Endodermal cell (in vitro differentiated cells): ENCODE measurements at regions not wholly inside any gene's neighbourhood (a gene's known extent, or its start where the extent isn't known, plus 50 kb on each side); places are given as distances from the start of the nearest gene placed in this dataset.

Experiments
- DNase-seq: peaks from one replicate; pipeline ENCODE4 v3.0.0-alpha.2; 2017
- H3K27ac ChIP-seq: 2 replicates; pipeline ENCODE4 v1.5.1; 2013; ENCODE audit warnings: mild to moderate bottlenecking, low read depth, low read length, moderate library complexity
- H3K27me3 ChIP-seq: 2 replicates; pipeline ENCODE4 v1.6.1; 2013; ENCODE audit warnings: mild to moderate bottlenecking, low read length, moderate library complexity; ENCODE audit not compliant: insufficient read depth, control insufficient read depth, poor library complexity, severe bottlenecking
- H3K36me3 ChIP-seq: 2 replicates; pipeline ENCODE4 v1.7.0; 2013; ENCODE audit warnings: mild to moderate bottlenecking, low read length, moderate library complexity; ENCODE audit not compliant: control insufficient read depth, insufficient read depth
- H3K4me1 ChIP-seq: one replicate; pipeline ENCODE4 v1.7.0; 2013; ENCODE audit warnings: low read length; ENCODE audit not compliant: control insufficient read depth, insufficient read depth
- H3K4me3 ChIP-seq: 2 replicates; pipeline ENCODE4 v1.5.1; 2013; ENCODE audit warnings: mild to moderate bottlenecking, low read length, moderate library complexity
- H3K9ac ChIP-seq: 2 replicates; pipeline ENCODE4 v1.6.1; 2013; ENCODE audit warnings: mild to moderate bottlenecking, low read length, moderate library complexity; ENCODE audit not compliant: poor library complexity, severe bottlenecking; ENCODE audit errors: extremely low read depth
- H3K9me3 ChIP-seq: 2 replicates; pipeline ENCODE4 v1.6.1; 2013; ENCODE audit warnings: mild to moderate bottlenecking, low read length, moderate library complexity; ENCODE audit not compliant: control insufficient read depth
- H3K27ac Mint-ChIP-seq: 2 replicates; pipeline ENCODE4 v1.8.0; 2020; ENCODE audit warnings: mixed read lengths
- H3K27me3 Mint-ChIP-seq: 2 replicates; pipeline ENCODE4 v1.8.0; 2021; ENCODE audit warnings: mild to moderate bottlenecking, mixed read lengths; ENCODE audit not compliant: insufficient read depth
- H3K36me3 Mint-ChIP-seq: 2 replicates; pipeline ENCODE4 v1.8.0; 2020; ENCODE audit warnings: low read depth, mixed read lengths
- H3K4me1 Mint-ChIP-seq: 2 replicates; pipeline ENCODE4 v1.8.0; 2020; ENCODE audit warnings: mixed read lengths
- H3K4me3 Mint-ChIP-seq: 2 replicates; pipeline ENCODE4 v1.8.0; 2020; ENCODE audit warnings: mild to moderate bottlenecking, moderate library complexity, mixed read lengths
- H3K9me3 Mint-ChIP-seq: 2 replicates; pipeline ENCODE4 v1.8.0; 2020; ENCODE audit warnings: mild to moderate bottlenecking, mixed read lengths
- CTCF ChIP-seq: fragments of 200-600 bp; sonication (generic); conservative IDR thresholded peaks from 2 replicates; pipeline ENCODE4 v1.5.0; 2021; ENCODE audit warnings: antibody characterized with exemption, mild to moderate bottlenecking
- WGBS, 2 experiments: methylation state at CpG; one replicate each; pipeline versions ENCODE4 v1.1.5 to v1.1.7; 2013; ENCODE audit warnings: missing lambda C conversion rate in 2 of 2, mixed read lengths in 1 of 2; ENCODE audit not compliant: insufficient coverage in 1 of 2, insufficient read length in 1 of 2; 5-methylcytosine and 5-hydroxymethylcytosine counted together

GRCh38 chr6:150539111-150539510, 60.6 kb upstream of the PLEKHG1 start:
- Histone ChIP-seq H3K36me3 (no peaks in the 10 kb centered on the region), H3K4me3 (no peak overlapping the region), H3K27ac (no peak overlapping the region), H3K4me1 (no peaks in the 10 kb centered on the region), H3K27me3 (peaks cover 5% of the 10 kb centered on the region), H3K9ac (no peak overlapping the region), H3K9me3 (no peaks in the 10 kb centered on the region)
- H3K9me3 Mint-ChIP-seq: no peaks in the 10 kb centered on the region
- TF ChIP-seq CTCF: no peak
- no peaks in the 10 kb centered on the region for H3K4me1 Mint-ChIP-seq
- no peaks in the 10 kb centered on the region for H3K27me3 Mint-ChIP-seq
- no peaks in the 10 kb centered on the region for H3K36me3 Mint-ChIP-seq
- H3K27ac Mint-ChIP-seq: no peak overlapping the region
- WGBS, 2 experiments: 87 to 100% methylated on average over 1 to 2 of the region's 2 CpGs
- no peak overlapping the region for H3K4me3 Mint-ChIP-seq
- DNase-seq: no peak

GRCh38 chr6:150539568-150539967, 60.1 kb upstream of the PLEKHG1 start:
- Histone ChIP-seq H3K36me3 (no peaks in the 10 kb centered on the region), H3K27me3 (peaks cover 5% of the 10 kb centered on the region), H3K9ac (no peak overlapping the region), H3K9me3 (no peaks in the 10 kb centered on the region), H3K27ac (no peak overlapping the region), H3K4me3 (no peak overlapping the region), H3K4me1 (no peaks in the 10 kb centered on the region)
- no peak for DNase-seq
- no peak for TF ChIP-seq CTCF
- no peaks in the 10 kb centered on the region for H3K9me3 Mint-ChIP-seq
- 71 to 80% methylated on average over 2 of the region's 2 CpGs for WGBS, 2 experiments
- no peak overlapping the region for H3K27ac Mint-ChIP-seq
- H3K4me1 Mint-ChIP-seq: no peaks in the 10 kb centered on the region
- no peaks in the 10 kb centered on the region for H3K27me3 Mint-ChIP-seq
- H3K36me3 Mint-ChIP-seq: no peaks in the 10 kb centered on the region
- no peak overlapping the region for H3K4me3 Mint-ChIP-seq

- Mint-ChIP-seq H3K27ac (no peak overlapping the region), H3K4me1 (no peaks in the 10 kb centered on the region), H3K9me3 (no peaks in the 10 kb centered on the region), H3K36me3 (no peaks in the 10 kb centered on the region), H3K4me3 (no peak overlapping the region), H3K27me3 (no peaks in the 10 kb centered on the region)
- Histone ChIP-seq H3K36me3 (no peaks in the 10 kb centered on the region), H3K27ac (no peak overlapping the region), H3K4me3 (no peak overlapping the region), H3K9ac (no peak overlapping the region), H3K9me3 (no peaks in the 10 kb centered on the region), H3K4me1 (no peaks in the 10 kb centered on the region), H3K27me3 (peaks cover 5% of the 10 kb centered on the region)
- DNase-seq: no peak
- TF ChIP-seq CTCF: no peak
- 80 to 100% methylated on average over 1 to 2 of the region's 2 CpGs for WGBS, 2 experiments
Measured at GRCh38 chr6:150541576-150541975, 58.1 kb upstream of the PLEKHG1 start.
